Fibroblast of pulmonary artery (primary cell): ENCODE measurements at regions not wholly inside any gene's neighbourhood (a gene's known extent, or its start where the extent isn't known, plus 50 kb on each side); places are given as distances from the start of the nearest gene placed in this dataset.

Experiments
- DNase-seq: peaks from one replicate; pipeline ENCODE4 v3.0.0-alpha.2; 2010; ENCODE audit warnings: low read depth
- H3K4me3 ChIP-seq: replicated peaks from 2 replicates; pipeline ENCODE4 v1.5.1; 2011; ENCODE audit warnings: low read depth, mild to moderate bottlenecking, control low read depth, low read length, moderate library complexity
- CTCF ChIP-seq: IDR thresholded peaks from 2 replicates; pipeline ENCODE4 v1.5.1; 2011; ENCODE audit warnings: mild to moderate bottlenecking, control low read depth, low read length, inconsistent platforms; ENCODE audit errors: missing control alignments

- no peak overlapping the region for H3K4me3 ChIP-seq
- DNase-seq: no peak
- TF ChIP-seq CTCF: no peak
Measured at GRCh38 chr4:124104101-124104500, 608.4 kb downstream of the ANKRD50 start.

- TF ChIP-seq CTCF: no peak
- DNase-seq: no peak
- no peak overlapping the region for H3K4me3 ChIP-seq
Measured at GRCh38 chr4:124104628-124105027, 607.9 kb downstream of the ANKRD50 start.

GRCh38 chr4:124105212-124105611 is 607.3 kb downstream of the ANKRD50 start:
- peak; percentile 28 for DNase-seq
- TF ChIP-seq CTCF: no peak
- no peak overlapping the region for H3K4me3 ChIP-seq

- peak; percentile 51 for DNase-seq
- TF ChIP-seq CTCF: no peak
- no peak overlapping the region for H3K4me3 ChIP-seq
Measured at GRCh38 chr4:124111411-124111810, 601.1 kb downstream of the ANKRD50 start.

- TF ChIP-seq CTCF: peak; percentile 64
- DNase-seq: peak; percentile 97
- no peak overlapping the region for H3K4me3 ChIP-seq
Measured at GRCh38 chr4:124111922-124112321, 600.6 kb downstream of the ANKRD50 start.

- DNase-seq: no peak
- no peak for TF ChIP-seq CTCF
- H3K4me3 ChIP-seq: no peak overlapping the region
Measured at GRCh38 chr4:124118061-124118460, 594.5 kb downstream of the ANKRD50 start.

- no peak for TF ChIP-seq CTCF
- peak; percentile 90 for DNase-seq
- no peak overlapping the region for H3K4me3 ChIP-seq
Measured at GRCh38 chr4:124121461-124121971, 591.0 kb downstream of the ANKRD50 start.
